ENCODE measurements at regions not wholly inside any gene's neighbourhood (a gene's known extent, or its start where the extent isn't known, plus 50 kb on each side); places are given as distances from the start of the nearest gene placed in this dataset.

- TF ChIP-seq CTCF (IDR thresholded peaks at IDR 0.05): no peak
- no peak for TF ChIP-seq POLR2AphosphoS5 (IDR thresholded peaks at IDR 0.05)
Observed at GRCh38 chr3:166860217-166860616, 519.9 kb downstream of the ZBBX start.

All from breast epithelium (tissue), 3 donors.